Tibial nerve (tissue), 4 donors: ENCODE measurements at regions not wholly inside any gene's neighbourhood (a gene's known extent, or its start where the extent isn't known, plus 50 kb on each side); places are given as distances from the start of the nearest gene placed in this dataset.

ENCODE experiments used
- DNase-seq, 2 donors: peaks; one replicate each; pipeline ENCODE4 v3.0.0-alpha.2; 2019; ENCODE audit warnings: low spot score in 2 of 2
- H3K27ac ChIP-seq, 4 donors: fragments of 200-600 bp; sonication (generic) in 3 of 4; one replicate each; pipeline ENCODE4 v1.5.1; 2017 to 2019; ENCODE audit warnings: mild to moderate bottlenecking in 1 of 4
- H3K27me3 ChIP-seq, 2 donors: fragments of 200-600 bp; sonication (generic) in 1 of 2; one replicate each; pipeline versions ENCODE4 v1.5.1 to v1.6.0; 2017 to 2019
- H3K36me3 ChIP-seq, 3 donors: fragments of 200-600 bp; sonication (generic); one replicate each; pipeline ENCODE4 v1.5.1; 2018 to 2019
- H3K4me1 ChIP-seq, 4 donors: fragments of 200-600 bp; sonication (generic) in 3 of 4; one replicate each; pipeline ENCODE4 v1.5.1; 2017 to 2019
- H3K4me3 ChIP-seq, 4 donors: fragments of 200-600 bp; sonication (generic) in 3 of 4; one replicate each; pipeline ENCODE4 v1.5.1; 2017 to 2019; ENCODE audit warnings: mild to moderate bottlenecking in 1 of 4, moderate library complexity in 1 of 4
- H3K9me3 ChIP-seq, 4 donors: fragments of 200-600 bp; sonication (generic) in 3 of 4; one replicate each; pipeline ENCODE4 v1.5.1; 2017 to 2019
- EP300 ChIP-seq, 2 donors: sonication (generic); formaldehyde crosslinking; IDR thresholded peaks; one replicate each; pipeline ENCODE4 v1.6.1; 2017; ENCODE audit warnings: antibody characterized with exemption in 2 of 2, mild to moderate bottlenecking in 1 of 2
- POLR2A ChIP-seq, 2 donors: fragments of 450-650 bp; IDR thresholded peaks; one replicate each; pipeline ENCODE4 v1.6.1; 2017; ENCODE audit warnings: antibody characterized with exemption in 2 of 2, mild to moderate bottlenecking in 2 of 2, moderate library complexity in 2 of 2
- WGBS, 2 donors: methylation state at CpG; one replicate each; pipeline ENCODE4 v1.1.5; 2018; 5-methylcytosine and 5-hydroxymethylcytosine counted together
- TF ChIP-seq, protein P1 (sequence below), 5 experiments: fragments of 200-600 bp in 3 of 5; fragments of 450-650 bp in 2 of 5; sonication (generic) in 3 of 5; IDR thresholded peaks; one replicate each; pipeline ENCODE4 v1.5.1; 2016 to 2019; ENCODE audit warnings: antibody characterized with exemption in 5 of 5, mild to moderate bottlenecking in 3 of 5, moderate library complexity in 2 of 5

DNA sequence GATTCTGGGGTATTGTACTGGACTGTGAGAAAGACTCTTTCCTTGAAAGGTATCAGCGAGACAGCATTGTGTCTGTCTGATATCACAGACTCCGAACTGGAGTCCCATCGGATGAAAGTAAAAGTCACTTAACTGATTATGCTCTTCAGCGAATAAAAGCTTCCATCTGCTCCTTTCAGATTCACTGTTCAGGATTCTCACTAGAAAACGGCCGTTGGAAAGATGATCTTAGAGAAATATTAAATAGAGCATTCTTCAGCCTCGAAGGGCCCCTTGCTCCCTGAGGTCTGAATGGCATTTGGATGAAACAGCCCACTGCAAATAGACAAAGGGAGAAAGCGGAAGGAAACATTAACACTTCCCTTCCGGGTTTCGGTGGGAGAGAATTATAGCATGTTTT lies 416.2 kb upstream of the PRKX start:
- DNase-seq = no peak
- Histone ChIP-seq H3K36me3 (no peaks in the 10 kb centered on the region), H3K27ac (no peak overlapping the region), H3K9me3 (no peaks in the 10 kb centered on the region), H3K4me3 (no peak overlapping the region), H3K27me3 (no peaks in the 10 kb centered on the region), H3K4me1 (no peaks in the 10 kb centered on the region)
- no peak for TF ChIP-seq EP300 (IDR thresholded peaks at IDR 0.05)
- TF ChIP-seq POLR2A (IDR thresholded peaks at IDR 0.05) = no peak
- TF ChIP-seq, protein P1, sequence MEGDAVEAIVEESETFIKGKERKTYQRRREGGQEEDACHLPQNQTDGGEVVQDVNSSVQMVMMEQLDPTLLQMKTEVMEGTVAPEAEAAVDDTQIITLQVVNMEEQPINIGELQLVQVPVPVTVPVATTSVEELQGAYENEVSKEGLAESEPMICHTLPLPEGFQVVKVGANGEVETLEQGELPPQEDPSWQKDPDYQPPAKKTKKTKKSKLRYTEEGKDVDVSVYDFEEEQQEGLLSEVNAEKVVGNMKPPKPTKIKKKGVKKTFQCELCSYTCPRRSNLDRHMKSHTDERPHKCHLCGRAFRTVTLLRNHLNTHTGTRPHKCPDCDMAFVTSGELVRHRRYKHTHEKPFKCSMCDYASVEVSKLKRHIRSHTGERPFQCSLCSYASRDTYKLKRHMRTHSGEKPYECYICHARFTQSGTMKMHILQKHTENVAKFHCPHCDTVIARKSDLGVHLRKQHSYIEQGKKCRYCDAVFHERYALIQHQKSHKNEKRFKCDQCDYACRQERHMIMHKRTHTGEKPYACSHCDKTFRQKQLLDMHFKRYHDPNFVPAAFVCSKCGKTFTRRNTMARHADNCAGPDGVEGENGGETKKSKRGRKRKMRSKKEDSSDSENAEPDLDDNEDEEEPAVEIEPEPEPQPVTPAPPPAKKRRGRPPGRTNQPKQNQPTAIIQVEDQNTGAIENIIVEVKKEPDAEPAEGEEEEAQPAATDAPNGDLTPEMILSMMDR (IDR thresholded peaks at IDR 0.05) = no peak
- WGBS, 2 donors = 16 to 25% methylated on average over 10 of the region's 10 CpGs

- Histone ChIP-seq H3K9me3 (no peaks in the 10 kb centered on the region), H3K4me1 (no peaks in the 10 kb centered on the region), H3K4me3 (no peak overlapping the region), H3K27ac (no peak overlapping the region), H3K36me3 (no peaks in the 10 kb centered on the region), H3K27me3 (no peaks in the 10 kb centered on the region)
- WGBS, 2 donors = 88 to 89% methylated on average over 8 of the region's 8 CpGs
- TF ChIP-seq, protein P1 (IDR thresholded peaks at IDR 0.05) = no peak
- TF ChIP-seq POLR2A (IDR thresholded peaks at IDR 0.05) (no peak), EP300 (IDR thresholded peaks at IDR 0.05) (no peak)
- no peak for DNase-seq
Observed at GRCh38 chrX:4118666-4119530, 405.4 kb upstream of the PRKX start.

- Histone ChIP-seq H3K9me3 (no peaks in the 10 kb centered on the region), H3K27me3 (no peaks in the 10 kb centered on the region), H3K4me3 (no peak overlapping the region), H3K36me3 (no peaks in the 10 kb centered on the region), H3K27ac (no peak overlapping the region), H3K4me1 (no peaks in the 10 kb centered on the region)
- no peak for DNase-seq
- no peak for TF ChIP-seq POLR2A (IDR thresholded peaks at IDR 0.05)
- WGBS, 2 donors = 66 to 67% methylated on average over 2 of the region's 2 CpGs
Observed at GRCh38 chrX:4110964-4111363, 397.5 kb upstream of the PRKX start.

GRCh38 chrX:4094926-4095325 lies 381.5 kb upstream of the PRKX start:
- no peak for TF ChIP-seq EP300 (IDR thresholded peaks at IDR 0.05)
- TF ChIP-seq, protein P1 (IDR thresholded peaks at IDR 0.05) = no peak
- no peak for TF ChIP-seq POLR2A (IDR thresholded peaks at IDR 0.05)
- no peaks in the 10 kb centered on the region for H3K9me3 ChIP-seq
- 53 to 55% methylated on average over 6 of the region's 6 CpGs for WGBS, 2 donors

DNA sequence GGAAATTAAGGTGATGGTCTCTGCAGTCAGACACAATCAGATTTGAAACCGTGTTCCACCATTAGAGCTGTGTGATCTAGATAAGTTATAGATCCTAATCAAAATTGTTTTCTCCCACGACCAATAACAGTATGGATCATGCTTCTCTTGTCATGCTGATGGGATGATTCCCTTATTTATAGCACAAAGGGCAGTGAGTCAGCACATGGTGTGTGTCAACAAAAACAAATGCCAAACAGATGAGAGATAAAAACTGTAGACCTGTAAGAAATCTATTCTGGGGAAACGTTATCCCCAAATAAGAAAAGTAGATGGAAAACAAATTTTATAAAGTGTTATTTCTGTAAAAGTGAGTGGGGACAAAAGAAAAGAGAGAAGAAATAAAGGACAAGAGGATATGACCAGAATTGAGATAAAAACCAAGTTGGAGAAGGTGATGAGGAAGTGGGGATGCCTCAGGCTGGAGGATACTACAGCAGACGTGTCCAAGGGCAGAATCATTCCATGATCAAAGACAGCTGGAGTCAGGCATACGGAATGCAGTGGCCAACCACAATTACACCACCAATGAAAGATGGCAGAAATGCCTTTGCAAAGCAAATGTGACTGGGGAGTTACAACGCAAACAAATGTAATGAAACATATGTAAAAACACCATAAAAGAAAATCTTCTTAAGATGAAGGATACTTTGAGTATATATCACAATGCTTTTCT lies 377.8 kb upstream of the PRKX start:
- Histone ChIP-seq H3K4me1 (no peaks in the 10 kb centered on the region), H3K27me3 (no peaks in the 10 kb centered on the region), H3K4me3 (no peak overlapping the region), H3K36me3 (no peaks in the 10 kb centered on the region), H3K9me3 (no peaks in the 10 kb centered on the region), H3K27ac (no peak overlapping the region)
- no peak for DNase-seq
- no peak for TF ChIP-seq EP300 (IDR thresholded peaks at IDR 0.05)
- TF ChIP-seq, protein P1 (IDR thresholded peaks at IDR 0.05) = no peak
- TF ChIP-seq POLR2A (IDR thresholded peaks at IDR 0.05) = no peak
- 49 to 68% methylated on average over 6 of the region's 6 CpGs for WGBS, 2 donors

More at GRCh38 chrX:4094926-4095325, 381.5 kb upstream of the PRKX start:
- no peak overlapping the region for H3K27ac ChIP-seq
- no peaks in the 10 kb centered on the region for H3K36me3 ChIP-seq
- DNase-seq = no peak
- H3K4me3 ChIP-seq = no peak overlapping the region
- no peaks in the 10 kb centered on the region for H3K27me3 ChIP-seq
- no peaks in the 10 kb centered on the region for H3K4me1 ChIP-seq
